AG04450 (cell line): ENCODE measurements at regions not wholly inside any gene's neighbourhood (a gene's known extent, or its start where the extent isn't known, plus 50 kb on each side); places are given as distances from the start of the nearest gene placed in this dataset.

Experiments
- CTCF ChIA-PET: fragments of 300-600, 350-600 bp; formaldehyde crosslinking; extraction: SDS; loops from one replicate; lab custom pipeline; 2022; ENCODE audit warnings: antibody characterized with exemption, inconsistent platforms; lab: Charles Lee
- POLR2A ChIA-PET: fragments of 350-600 bp; formaldehyde crosslinking; extraction: SDS; loops from one replicate; lab custom pipeline; 2021; ENCODE audit warnings: antibody characterized with exemption, inconsistent platforms; lab: Yijun Ruan, JAX
- DNase-seq: peaks from one replicate; pipeline ENCODE4 v3.0.0-alpha.2; 2011; ENCODE audit warnings: low read depth, low spot score
- H3K27ac ChIP-seq: one replicate; pipeline ENCODE4 v1.5.1; 2012; ENCODE audit warnings: low read depth, low read length, control low read depth
- H3K27me3 ChIP-seq: one replicate; pipeline ENCODE4 v1.6.0; 2012; ENCODE audit warnings: low read length; ENCODE audit not compliant: control insufficient read depth, insufficient read depth
- H3K4me3 ChIP-seq: 2 replicates; pipeline ENCODE4 v1.5.1; 2011; ENCODE audit warnings: mild to moderate bottlenecking, low read depth, low read length, control low read depth
- H3K9me3 ChIP-seq: 2 replicates; pipeline ENCODE4 v1.5.1; 2012; ENCODE audit warnings: low read length; ENCODE audit not compliant: control insufficient read depth, insufficient read depth
- CTCF ChIP-seq: IDR thresholded peaks from 2 replicates; pipeline ENCODE4 v1.5.1; 2011; ENCODE audit warnings: low read depth, low read length, control low read depth, inconsistent platforms

- Histone ChIP-seq H3K9me3 (no peaks in the 10 kb centered on the region), H3K27me3 (no peaks in the 10 kb centered on the region), H3K4me3 (no peak overlapping the region), H3K27ac (no peak overlapping the region)
- POLR2A ChIA-PET: no interaction called here
- no peak for TF ChIP-seq CTCF
- DNase-seq: no peak
- CTCF ChIA-PET: no interaction called here
Measured at GRCh38 chr6:87995461-87995860, 52.2 kb upstream of the SPACA1 start.

- DNase-seq: no peak
- Histone ChIP-seq H3K27me3 (no peaks in the 10 kb centered on the region), H3K9me3 (no peaks in the 10 kb centered on the region), H3K4me3 (no peak overlapping the region), H3K27ac (no peak overlapping the region)
- ChIA-PET POLR2A (no interaction called here), CTCF (no interaction called here)
- no peak for TF ChIP-seq CTCF
Measured at GRCh38 chr6:87993356-87993755, 54.3 kb upstream of the SPACA1 start.

GRCh38 chr6:87990871-87991270, 56.8 kb upstream of the SPACA1 start:
- DNase-seq: no peak
- Histone ChIP-seq H3K27me3 (no peaks in the 10 kb centered on the region), H3K27ac (no peak overlapping the region), H3K9me3 (no peaks in the 10 kb centered on the region), H3K4me3 (no peak overlapping the region)
- TF ChIP-seq CTCF: no peak
- ChIA-PET POLR2A (no interaction called here), CTCF (no interaction called here)

- ChIA-PET CTCF (no interaction called here), POLR2A (no interaction called here)
- no peak overlapping the region for H3K27ac ChIP-seq
- no peaks in the 10 kb centered on the region for H3K9me3 ChIP-seq
- no peaks in the 10 kb centered on the region for H3K27me3 ChIP-seq
- no peak overlapping the region for H3K4me3 ChIP-seq
- TF ChIP-seq CTCF: no peak
- DNase-seq: no peak
Measured at GRCh38 chr6:87982134-87982533, 65.5 kb upstream of the SPACA1 start.

- Histone ChIP-seq H3K27ac (no peak overlapping the region), H3K27me3 (no peaks in the 10 kb centered on the region), H3K4me3 (no peak overlapping the region), H3K9me3 (no peaks in the 10 kb centered on the region)
- DNase-seq: no peak
- TF ChIP-seq CTCF: no peak
- ChIA-PET POLR2A (no interaction called here), CTCF (no interaction called here)
Measured at GRCh38 chr6:87979737-87980136, 67.9 kb upstream of the SPACA1 start.
